Psoas muscle (tissue), 7 donors: ENCODE measurements at regions not wholly inside any gene's neighbourhood (a gene's known extent, or its start where the extent isn't known, plus 50 kb on each side); places are given as distances from the start of the nearest gene placed in this dataset.
"Not testable (repeated sequence)": the region's sequence is repeated elsewhere in the genome, so short reads cannot be mapped to it uniquely, and the experiment has no call there.

ENCODE experiments used
- ATAC-seq, 4 donors: fragments of 200-7000 bp; cut with Tn5 transposase; one replicate each; pipeline ENCODE4 v1.9.1; 2020; ENCODE audit warnings: moderate library complexity in 3 of 4, mild to moderate bottlenecking in 2 of 4
- DNase-seq, 2 donors: peaks; one replicate each; pipeline ENCODE4 v3.0.0-alpha.2; 2020
- H3K27ac ChIP-seq: fragments of 200-600 bp; one replicate; pipeline ENCODE4 v1.8.0; 2022
- H3K27me3 ChIP-seq, 3 donors: fragments of 200-600 bp in 1 of 3; one replicate each; pipeline versions ENCODE4 v1.6.1 to v1.8.0; 2013 to 2022; ENCODE audit warnings: low read length in 2 of 3, mild to moderate bottlenecking in 2 of 3, moderate library complexity in 1 of 3; ENCODE audit not compliant: insufficient read depth in 3 of 3
- H3K36me3 ChIP-seq, 2 donors: fragments of 200-600 bp in 1 of 2; one replicate each; pipeline versions ENCODE4 v1.6.1 to v1.8.0; 2013 to 2022; ENCODE audit warnings: low read depth in 1 of 2, mild to moderate bottlenecking in 1 of 2, moderate library complexity in 1 of 2; ENCODE audit not compliant: insufficient read depth in 1 of 2
- H3K4me1 ChIP-seq: fragments of 200-600 bp; one replicate; pipeline ENCODE4 v1.8.0; 2022
- H3K4me3 ChIP-seq: fragments of 200-600 bp; one replicate; pipeline ENCODE4 v1.8.0; 2022; ENCODE audit warnings: mild to moderate bottlenecking
- H3K9me3 ChIP-seq: fragments of 200-600 bp; one replicate; pipeline ENCODE4 v1.8.0; 2022
- CTCF ChIP-seq: fragments of 200-600 bp; IDR thresholded peaks from one replicate; pipeline ENCODE4 v1.8.0; 2022; ENCODE audit warnings: antibody characterized with exemption
- WGBS, 3 donors: extraction: QIAGEN DNeasy Blood & Tissue Kit; methylation state at CpG; one replicate each; pipeline versions ENCODE4 v1.1.6 to v1.1.7; 2013; 5-methylcytosine and 5-hydroxymethylcytosine counted together
- intact Hi-C, 2 donors: fragments of 100-400 bp; cut with DNase I; formaldehyde crosslinking; loops; one replicate each; pipeline versions ENCODE4 v1.11.0 to v1.14.2; 2022
- donor health status: healthy with polysubstance abuse.
- donor health status: DM: no; HTN: no; CAD: no; lungs with moderate emphysema.
- donor health status: Bipolar disorder and iron deficiency.
- donor health status: healthy.
- donor health status: DM: yes; HTN: yes; CAD: no.
- donor health status: DM: no; HTN: no; CAD: no.
- donor health status: DM: yes; HTN: yes; CAD: no.

GRCh38 chr14:54010981-54011380 is 54.4 kb upstream of the BMP4 start:
- H3K27me3 ChIP-seq = no peaks in the 10 kb centered on the region
- 69 to 71% (median 69%) methylated on average over 2 of the region's 2 CpGs for WGBS, 3 donors

DNA sequence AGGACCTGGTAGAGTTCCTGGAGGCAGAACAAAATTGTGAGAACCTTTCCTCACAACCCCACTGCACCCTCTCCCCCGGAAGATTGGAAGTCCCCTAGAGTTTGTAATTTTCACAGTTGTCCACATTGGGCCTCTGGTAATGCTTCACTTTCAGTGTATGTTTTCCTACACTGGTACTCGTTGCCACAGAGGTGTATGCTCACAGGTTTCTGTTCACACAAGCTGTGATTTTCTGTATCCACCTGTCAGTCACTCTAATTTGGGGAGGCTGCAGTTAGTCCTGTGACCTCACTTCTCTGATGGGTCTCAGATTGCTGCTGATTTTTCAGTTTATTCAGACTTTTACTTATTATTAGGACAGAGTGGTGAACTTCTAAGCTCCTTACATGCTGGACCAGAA is 66.4 kb upstream of the BMP4 start:
- no peak for TF ChIP-seq CTCF
- 41 to 64% (median 55%) methylated on average over 2 of the region's 2 CpGs for WGBS, 3 donors
- H3K36me3 ChIP-seq = no peaks in the 10 kb centered on the region
- no peaks in the 10 kb centered on the region for H3K4me1 ChIP-seq
- intact Hi-C loops = no loop called here
- no peak for DNase-seq
- H3K27ac ChIP-seq = no peak overlapping the region
- ATAC-seq = no peak
- H3K4me3 ChIP-seq = no peak overlapping the region
- no peaks in the 10 kb centered on the region for H3K27me3 ChIP-seq
- no peaks in the 10 kb centered on the region for H3K9me3 ChIP-seq

More at GRCh38 chr14:54010981-54011380, 54.4 kb upstream of the BMP4 start:
- TF ChIP-seq CTCF = no peak
- Histone ChIP-seq H3K9me3 (no peaks in the 10 kb centered on the region), H3K36me3 (no peaks in the 10 kb centered on the region), H3K4me3 (no peak overlapping the region), H3K27ac (no peak overlapping the region), H3K4me1 (no peaks in the 10 kb centered on the region)
- ATAC-seq (no peak), DNase-seq (no peak)
- intact Hi-C loops = no loop called here

DNA sequence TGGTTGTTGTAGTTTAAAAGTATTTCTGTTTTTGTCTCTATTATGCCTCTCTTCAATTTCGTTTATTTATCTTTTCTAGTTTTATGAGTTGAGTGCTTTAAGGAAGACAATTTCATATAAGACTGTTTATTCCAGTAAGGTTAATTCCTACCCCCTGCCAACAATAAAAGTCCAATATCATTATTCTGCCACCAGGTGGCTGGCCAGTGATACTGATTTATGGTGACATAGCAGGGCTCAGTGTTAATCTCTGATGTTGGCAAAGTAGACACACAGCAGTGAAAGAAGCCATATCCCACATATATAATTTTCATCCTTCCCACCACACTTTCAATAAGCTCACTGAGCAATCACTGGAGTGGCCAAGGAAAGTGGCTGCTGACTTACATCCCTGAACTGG is 69.0 kb upstream of the BMP4 start:
- no peaks in the 10 kb centered on the region for H3K36me3 ChIP-seq
- ATAC-seq (no peak), DNase-seq (no peak)
- no peaks in the 10 kb centered on the region for H3K27me3 ChIP-seq
- H3K4me1 ChIP-seq = no peaks in the 10 kb centered on the region
- no peaks in the 10 kb centered on the region for H3K9me3 ChIP-seq
- 84 to 94% (median 93%) methylated on average over 1 of the region's 1 CpG for WGBS, 3 donors
- no peak overlapping the region for H3K4me3 ChIP-seq
- intact Hi-C loops = no loop called here
- no peak overlapping the region for H3K27ac ChIP-seq
- TF ChIP-seq CTCF = no peak

- no peak for TF ChIP-seq CTCF
- ATAC-seq (no peak), DNase-seq (no peak)
- WGBS, 3 donors = 91 to 96% (median 92%) methylated on average over 2 of the region's 2 CpGs
- no peaks in the 10 kb centered on the region for H3K36me3 ChIP-seq
- H3K27me3 ChIP-seq = no peaks in the 10 kb centered on the region
- H3K4me1 ChIP-seq = no peaks in the 10 kb centered on the region
- intact Hi-C loops = no loop called here
- H3K27ac ChIP-seq = no peak overlapping the region
- no peaks in the 10 kb centered on the region for H3K9me3 ChIP-seq
- no peak overlapping the region for H3K4me3 ChIP-seq
These were observed 70.0 kb upstream of the BMP4 start for GRCh38 chr14:54026671-54027070.

GRCh38 chr14:54030996-54031395 is 74.4 kb upstream of the BMP4 start:
- H3K4me3 ChIP-seq, H3K27me3 ChIP-seq, intact Hi-C loops, H3K36me3 ChIP-seq, H3K4me1 ChIP-seq, H3K9me3 ChIP-seq, ATAC-seq, H3K27ac ChIP-seq, DNase-seq: not testable (repeated sequence)
- 94 to 97% (median 96%) methylated on average over 1 of the region's 1 CpG for WGBS, 3 donors

DNA sequence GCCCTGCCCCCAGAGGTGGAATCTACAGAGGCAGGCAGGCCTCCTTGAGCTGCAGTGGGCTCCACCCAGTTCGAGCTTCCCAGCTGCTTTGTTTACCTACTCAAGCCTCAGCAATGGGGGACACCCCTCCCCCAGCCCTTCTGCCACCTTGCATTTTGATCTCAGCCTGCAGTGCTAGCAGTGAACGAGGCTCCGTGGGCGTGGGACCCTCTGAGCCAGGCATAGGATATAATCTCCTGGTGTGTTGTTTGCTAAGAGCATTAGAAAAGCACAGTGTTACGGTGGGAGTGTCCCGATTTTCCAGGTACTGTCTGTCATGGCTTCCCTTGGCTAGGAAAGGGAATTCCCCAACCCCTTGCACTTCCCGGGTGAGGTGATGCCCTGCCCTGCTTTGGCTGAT is 76.7 kb upstream of the BMP4 start:
- H3K36me3 ChIP-seq, ATAC-seq, H3K4me3 ChIP-seq, intact Hi-C loops, H3K9me3 ChIP-seq, DNase-seq, H3K27ac ChIP-seq, H3K4me1 ChIP-seq, H3K27me3 ChIP-seq: not testable (repeated sequence)
- 88 to 91% (median 90%) methylated on average over 7 of the region's 7 CpGs for WGBS, 3 donors
